Effector memory CD8-positive, alpha-beta T cell (primary cell): ENCODE measurements at regions not wholly inside any gene's neighbourhood (a gene's known extent, or its start where the extent isn't known, plus 50 kb on each side); places are given as distances from the start of the nearest gene placed in this dataset.

Experiments
- ATAC-seq: fragments of 150-1000 bp; cut with Tn5 transposase; replicated peaks from 2 replicates; pipeline ENCODE4 v1.10.0; 2021; ENCODE audit warnings: mild to moderate bottlenecking, moderate library complexity
- DNase-seq, 3 experiments: peaks; one replicate each; pipeline ENCODE4 v3.0.0; 2021
- H3K27ac Mint-ChIP-seq, 2 donors: one replicate each; pipeline ENCODE4 v1.8.0; 2022; ENCODE audit warnings: mild to moderate bottlenecking in 2 of 2, mixed read lengths in 2 of 2, moderate library complexity in 2 of 2
- H3K27me3 Mint-ChIP-seq, 2 donors: one replicate each; pipeline ENCODE4 v1.8.0; 2022; ENCODE audit warnings: mixed read lengths in 2 of 2
- H3K36me3 Mint-ChIP-seq: one replicate; pipeline ENCODE4 v1.8.0; 2022; ENCODE audit warnings: mild to moderate bottlenecking, moderate library complexity, mixed read lengths; ENCODE audit not compliant: insufficient read depth
- H3K4me1 Mint-ChIP-seq, 2 donors: one replicate each; pipeline ENCODE4 v1.8.0; 2022; ENCODE audit warnings: low read depth in 2 of 2, mixed read lengths in 2 of 2
- H3K4me3 Mint-ChIP-seq, 2 donors: one replicate each; pipeline ENCODE4 v1.8.0; 2022; ENCODE audit warnings: mild to moderate bottlenecking in 2 of 2, mixed read lengths in 2 of 2, moderate library complexity in 2 of 2
- H3K9me3 Mint-ChIP-seq, 2 donors: one replicate each; pipeline ENCODE4 v1.8.0; 2022; ENCODE audit warnings: mixed read lengths in 2 of 2

- Mint-ChIP-seq H3K27me3 (peaks cover 18 to 35% of the 10 kb centered on the region in 2 donors), H3K9me3 (peaks cover 0 to 5% of the 10 kb centered on the region in 2 donors), H3K27ac (no peak overlapping the region)
Measured at GRCh38 chr1:37157634-37158033, 123.3 kb upstream of the GRIK3 start.

GRCh38 chr1:37158113-37158749 is 123.9 kb upstream of the GRIK3 start:
- no peak for DNase-seq
- Mint-ChIP-seq H3K4me1 (no peaks in the 10 kb centered on the region), H3K4me3 (no peak overlapping the region), H3K9me3 (peaks cover 0 to 5% of the 10 kb centered on the region in 2 donors), H3K27me3 (peaks cover 18 to 34% of the 10 kb centered on the region in 2 donors), H3K36me3 (no peaks in the 10 kb centered on the region), H3K27ac (peak overlapping the region in 1 of 2 donors; percentile 50)
- no peak for ATAC-seq

More at GRCh38 chr1:37157634-37158033, 123.3 kb upstream of the GRIK3 start:
- ATAC-seq (no peak), DNase-seq (no peak)
- H3K4me3 Mint-ChIP-seq: no peak overlapping the region
- H3K36me3 Mint-ChIP-seq: no peaks in the 10 kb centered on the region
- H3K4me1 Mint-ChIP-seq: no peaks in the 10 kb centered on the region

- no peak overlapping the region for H3K27ac Mint-ChIP-seq
- ATAC-seq (no peak), DNase-seq (no peak)
- H3K36me3 Mint-ChIP-seq: no peaks in the 10 kb centered on the region
- H3K9me3 Mint-ChIP-seq: peaks cover 0 to 5% of the 10 kb centered on the region in 2 donors
- H3K4me3 Mint-ChIP-seq: no peak overlapping the region
- H3K4me1 Mint-ChIP-seq: no peaks in the 10 kb centered on the region
- peaks cover 18 to 26% of the 10 kb centered on the region in 2 donors for H3K27me3 Mint-ChIP-seq
Measured at GRCh38 chr1:37159102-37159501, 124.8 kb upstream of the GRIK3 start.

- Mint-ChIP-seq H3K36me3 (no peaks in the 10 kb centered on the region), H3K27me3 (peaks cover 14 to 17% of the 10 kb centered on the region in 2 donors), H3K4me3 (no peak overlapping the region), H3K27ac (no peak overlapping the region), H3K9me3 (peaks cover 0 to 3% of the 10 kb centered on the region in 2 donors), H3K4me1 (no peaks in the 10 kb centered on the region)
- ATAC-seq (no peak), DNase-seq (no peak)
Measured at GRCh38 chr1:37161171-37161570, 126.9 kb upstream of the GRIK3 start.

GRCh38 chr1:37162059-37162458 is 127.7 kb upstream of the GRIK3 start:
- Mint-ChIP-seq H3K36me3 (no peaks in the 10 kb centered on the region), H3K4me3 (no peak overlapping the region), H3K4me1 (no peaks in the 10 kb centered on the region), H3K27ac (no peak overlapping the region), H3K27me3 (peaks cover 21 to 23% of the 10 kb centered on the region in 2 donors), H3K9me3 (peaks cover 0 to 3% of the 10 kb centered on the region in 2 donors)
- no peak for ATAC-seq
- DNase-seq: no peak

- no peak overlapping the region for H3K4me3 Mint-ChIP-seq
- H3K4me1 Mint-ChIP-seq: no peaks in the 10 kb centered on the region
- no peaks in the 10 kb centered on the region for H3K36me3 Mint-ChIP-seq
- no peak overlapping the region for H3K27ac Mint-ChIP-seq
- H3K9me3 Mint-ChIP-seq: peaks cover 0 to 6% of the 10 kb centered on the region in 2 donors
- H3K27me3 Mint-ChIP-seq: peaks cover 40 to 51% of the 10 kb centered on the region in 2 donors
- ATAC-seq (no peak), DNase-seq (no peak)
Measured at GRCh38 chr1:37166005-37166404, 131.7 kb upstream of the GRIK3 start.

- no peaks in the 10 kb centered on the region for H3K4me1 Mint-ChIP-seq
- no peak overlapping the region for H3K27ac Mint-ChIP-seq
- ATAC-seq (no peak), DNase-seq (no peak)
- H3K4me3 Mint-ChIP-seq: no peak overlapping the region
- H3K36me3 Mint-ChIP-seq: no peaks in the 10 kb centered on the region
- H3K27me3 Mint-ChIP-seq: peaks cover 40 to 57% of the 10 kb centered on the region in 2 donors
- peaks cover 0 to 6% of the 10 kb centered on the region in 2 donors for H3K9me3 Mint-ChIP-seq
Measured at GRCh38 chr1:37167479-37167878, 133.2 kb upstream of the GRIK3 start.

GRCh38 chr1:37169241-37169640 is 134.9 kb upstream of the GRIK3 start:
- no peak for ATAC-seq
- H3K4me3 Mint-ChIP-seq: no peak overlapping the region
- peaks cover 49 to 75% of the 10 kb centered on the region in 2 donors for H3K27me3 Mint-ChIP-seq
- no peaks in the 10 kb centered on the region for H3K36me3 Mint-ChIP-seq
- no peaks in the 10 kb centered on the region for H3K4me1 Mint-ChIP-seq
- peaks cover 0 to 6% of the 10 kb centered on the region in 2 donors for H3K9me3 Mint-ChIP-seq
- no peak for DNase-seq
- peak overlapping the region in 1 of 2 donors; percentile 54 for H3K27ac Mint-ChIP-seq

- Mint-ChIP-seq H3K36me3 (no peaks in the 10 kb centered on the region), H3K9me3 (peaks cover 0 to 6% of the 10 kb centered on the region in 2 donors), H3K4me1 (no peaks in the 10 kb centered on the region), H3K27ac (peak overlapping the region in 1 of 2 donors; percentile 54), H3K4me3 (no peak overlapping the region), H3K27me3 (peaks cover 54 to 80% of the 10 kb centered on the region in 2 donors)
- ATAC-seq (no peak), DNase-seq (no peak)
Measured at GRCh38 chr1:37169743-37170275, 135.5 kb upstream of the GRIK3 start.

- H3K27me3 Mint-ChIP-seq: peaks cover 62 to 88% of the 10 kb centered on the region in 2 donors
- no peak overlapping the region for H3K27ac Mint-ChIP-seq
- no peak overlapping the region for H3K4me3 Mint-ChIP-seq
- DNase-seq: no peak
- H3K4me1 Mint-ChIP-seq: no peaks in the 10 kb centered on the region
- H3K9me3 Mint-ChIP-seq: peaks cover 0 to 6% of the 10 kb centered on the region in 2 donors
- H3K36me3 Mint-ChIP-seq: no peaks in the 10 kb centered on the region
- no peak for ATAC-seq
Measured at GRCh38 chr1:37171691-37172090, 137.4 kb upstream of the GRIK3 start.

- Mint-ChIP-seq H3K27me3 (peaks cover 52 to 72% of the 10 kb centered on the region in 2 donors), H3K4me1 (no peaks in the 10 kb centered on the region), H3K27ac (no peak overlapping the region), H3K4me3 (no peak overlapping the region), H3K36me3 (no peaks in the 10 kb centered on the region), H3K9me3 (no peaks in the 10 kb centered on the region)
- no peak for DNase-seq
- ATAC-seq: no peak
Measured at GRCh38 chr1:37174341-37174740, 140.0 kb upstream of the GRIK3 start.

GRCh38 chr1:37174876-37175275 is 140.6 kb upstream of the GRIK3 start:
- H3K36me3 Mint-ChIP-seq: no peaks in the 10 kb centered on the region
- H3K4me1 Mint-ChIP-seq: no peaks in the 10 kb centered on the region
- ATAC-seq: no peak
- DNase-seq: no peak
- H3K27ac Mint-ChIP-seq: no peak overlapping the region
- H3K4me3 Mint-ChIP-seq: no peak overlapping the region
- H3K9me3 Mint-ChIP-seq: no peaks in the 10 kb centered on the region
- H3K27me3 Mint-ChIP-seq: peaks cover 52 to 72% of the 10 kb centered on the region in 2 donors

GRCh38 chr1:37175666-37176215 is 141.4 kb upstream of the GRIK3 start:
- Mint-ChIP-seq H3K27me3 (peaks cover 50 to 72% of the 10 kb centered on the region in 2 donors), H3K9me3 (no peaks in the 10 kb centered on the region), H3K27ac (no peak overlapping the region), H3K4me1 (no peaks in the 10 kb centered on the region), H3K36me3 (no peaks in the 10 kb centered on the region), H3K4me3 (no peak overlapping the region)
- no peak for DNase-seq
- no peak for ATAC-seq

- H3K27ac Mint-ChIP-seq: no peak overlapping the region
- H3K36me3 Mint-ChIP-seq: no peaks in the 10 kb centered on the region
- ATAC-seq (no peak), DNase-seq (no peak)
- no peak overlapping the region for H3K4me3 Mint-ChIP-seq
- H3K4me1 Mint-ChIP-seq: no peaks in the 10 kb centered on the region
- H3K9me3 Mint-ChIP-seq: no peaks in the 10 kb centered on the region
- peaks cover 50 to 72% of the 10 kb centered on the region in 2 donors for H3K27me3 Mint-ChIP-seq
Measured at GRCh38 chr1:37176269-37176668, 142.0 kb upstream of the GRIK3 start.
